ENCODE measurements at regions not wholly inside any gene's neighbourhood (a gene's known extent, or its start where the extent isn't known, plus 50 kb on each side); places are given as distances from the start of the nearest gene placed in this dataset.

DNA sequence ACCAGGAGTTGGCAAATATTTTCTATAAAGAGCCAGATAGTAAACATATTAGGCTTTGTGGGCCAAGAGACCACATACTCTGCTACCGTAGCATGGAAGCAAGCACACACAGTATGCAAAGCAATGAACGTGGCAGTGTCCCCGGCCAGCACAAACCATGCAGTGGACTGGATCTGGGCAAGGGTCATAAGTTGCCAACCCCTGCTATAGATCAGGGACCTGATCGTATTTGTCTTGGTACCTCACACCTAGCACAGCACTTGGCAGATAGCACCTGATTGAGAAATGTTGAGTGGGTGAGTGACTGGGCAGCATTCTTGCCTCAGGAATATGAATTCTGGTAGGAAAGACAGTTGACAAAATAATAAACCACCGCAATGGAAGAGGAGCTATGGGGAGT, 331.9 kb downstream of the FGFR2 start:
- TF ChIP-seq, protein P1, sequence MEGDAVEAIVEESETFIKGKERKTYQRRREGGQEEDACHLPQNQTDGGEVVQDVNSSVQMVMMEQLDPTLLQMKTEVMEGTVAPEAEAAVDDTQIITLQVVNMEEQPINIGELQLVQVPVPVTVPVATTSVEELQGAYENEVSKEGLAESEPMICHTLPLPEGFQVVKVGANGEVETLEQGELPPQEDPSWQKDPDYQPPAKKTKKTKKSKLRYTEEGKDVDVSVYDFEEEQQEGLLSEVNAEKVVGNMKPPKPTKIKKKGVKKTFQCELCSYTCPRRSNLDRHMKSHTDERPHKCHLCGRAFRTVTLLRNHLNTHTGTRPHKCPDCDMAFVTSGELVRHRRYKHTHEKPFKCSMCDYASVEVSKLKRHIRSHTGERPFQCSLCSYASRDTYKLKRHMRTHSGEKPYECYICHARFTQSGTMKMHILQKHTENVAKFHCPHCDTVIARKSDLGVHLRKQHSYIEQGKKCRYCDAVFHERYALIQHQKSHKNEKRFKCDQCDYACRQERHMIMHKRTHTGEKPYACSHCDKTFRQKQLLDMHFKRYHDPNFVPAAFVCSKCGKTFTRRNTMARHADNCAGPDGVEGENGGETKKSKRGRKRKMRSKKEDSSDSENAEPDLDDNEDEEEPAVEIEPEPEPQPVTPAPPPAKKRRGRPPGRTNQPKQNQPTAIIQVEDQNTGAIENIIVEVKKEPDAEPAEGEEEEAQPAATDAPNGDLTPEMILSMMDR (IDR thresholded peaks at IDR 0.05; ENCODE audit: insufficient read depth, low read length, poor library complexity, severe bottlenecking): no peak
- TF ChIP-seq EZH2phosphoT487 (conservative IDR thresholded peaks at IDR 0.05; ENCODE audit: low read length): no peak
